ENCODE measurements at regions not wholly inside any gene's neighbourhood (a gene's known extent, or its start where the extent isn't known, plus 50 kb on each side); places are given as distances from the start of the nearest gene placed in this dataset.

DNA sequence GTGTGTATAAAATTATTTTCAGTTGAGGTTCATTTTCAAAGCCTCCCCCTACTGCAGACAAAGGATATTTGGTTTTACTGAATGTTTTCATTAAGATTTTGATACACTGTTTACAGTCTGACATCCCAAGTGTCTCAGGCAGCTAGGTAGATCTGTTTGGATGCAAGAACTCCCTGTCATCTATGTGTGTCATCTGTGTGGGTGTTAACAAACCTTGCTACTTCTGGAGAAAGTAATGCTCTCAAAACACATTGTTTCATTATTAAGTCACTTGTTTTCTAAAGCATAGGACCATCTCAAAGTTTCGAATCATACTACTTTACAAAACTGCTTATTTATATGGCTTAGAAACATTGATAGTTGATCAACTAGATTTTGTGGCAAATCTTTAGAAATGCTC is 114.5 kb upstream of the TMEM170B start:
- peaks cover 1% of the 10 kb centered on the region; the same call in 1 of the 2 replicates for H3K9me3 Mint-ChIP-seq
- no peaks in the 10 kb centered on the region for H3K27me3 Mint-ChIP-seq (ENCODE audit: low read depth)
- H3K27ac Mint-ChIP-seq: no peak overlapping the region
- no peak for ATAC-seq
- ChIA-PET CTCF (no interaction called here), POLR2A (no interaction called here)
- peaks cover 22% of the 10 kb centered on the region for H3K4me1 Mint-ChIP-seq
- H3K36me3 Mint-ChIP-seq: peaks cover 2% of the 10 kb centered on the region; the same call in 1 of the 2 replicates
- H3K4me3 Mint-ChIP-seq: no peak overlapping the region
- TF ChIP-seq GABPB1 (CRISPR knock-in tag; IDR thresholded peaks at IDR 0.05) (no peak), TCF7 (CRISPR knock-in tag; IDR thresholded peaks at IDR 0.05; ENCODE audit: low read depth) (no peak), ESRRA (CRISPR knock-in tag; IDR thresholded peaks at IDR 0.05; ENCODE audit: borderline replicate concordance) (no peak)
- no peak for DNase-seq (ENCODE audit: low spot score)

DNA sequence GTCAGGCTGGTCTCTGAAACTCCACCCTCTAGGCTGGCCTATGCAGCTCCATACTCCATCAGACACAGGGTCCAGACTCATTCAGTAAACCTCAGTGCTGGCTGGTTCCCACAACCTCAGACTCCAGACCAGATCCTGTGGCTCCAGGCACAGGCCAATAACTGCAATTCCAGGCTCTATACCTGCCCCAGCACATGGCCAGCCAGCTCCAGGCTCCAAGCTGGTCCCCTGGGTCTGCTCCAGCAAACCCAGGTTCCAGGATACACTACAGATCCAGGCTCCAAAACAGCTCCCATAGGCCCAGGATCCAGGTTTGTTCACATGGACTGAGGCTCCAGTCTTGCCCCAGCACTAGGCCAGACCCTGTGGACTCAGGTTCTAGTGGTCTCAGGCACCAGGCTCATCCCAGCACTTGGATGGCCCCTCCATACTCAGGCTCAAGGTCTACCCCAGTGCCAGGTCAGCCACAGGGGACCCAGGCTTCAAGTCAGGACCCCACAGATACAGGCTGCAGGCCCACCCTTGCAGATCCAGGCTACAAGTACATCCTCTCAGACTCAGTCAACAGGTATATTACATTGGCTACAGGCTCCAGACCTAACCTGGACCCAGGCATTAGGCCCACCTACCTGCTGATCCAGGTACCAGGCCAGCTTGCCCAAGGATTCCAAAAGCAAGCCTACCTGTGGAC is 117.6 kb upstream of the TMEM170B start:
- TF ChIP-seq, protein P1, sequence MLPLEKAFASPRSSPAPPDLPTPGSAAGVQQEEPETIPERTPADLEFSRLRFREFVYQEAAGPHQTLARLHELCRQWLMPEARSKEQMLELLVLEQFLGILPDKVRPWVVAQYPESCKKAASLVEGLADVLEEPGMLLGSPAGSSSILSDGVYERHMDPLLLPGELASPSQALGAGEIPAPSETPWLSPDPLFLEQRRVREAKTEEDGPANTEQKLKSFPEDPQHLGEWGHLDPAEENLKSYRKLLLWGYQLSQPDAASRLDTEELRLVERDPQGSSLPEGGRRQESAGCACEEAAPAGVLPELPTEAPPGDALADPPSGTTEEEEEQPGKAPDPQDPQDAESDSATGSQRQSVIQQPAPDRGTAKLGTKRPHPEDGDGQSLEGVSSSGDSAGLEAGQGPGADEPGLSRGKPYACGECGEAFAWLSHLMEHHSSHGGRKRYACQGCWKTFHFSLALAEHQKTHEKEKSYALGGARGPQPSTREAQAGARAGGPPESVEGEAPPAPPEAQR (CRISPR knock-in tag; IDR thresholded peaks at IDR 0.05): no peak
- TF ChIP-seq, protein P2, sequence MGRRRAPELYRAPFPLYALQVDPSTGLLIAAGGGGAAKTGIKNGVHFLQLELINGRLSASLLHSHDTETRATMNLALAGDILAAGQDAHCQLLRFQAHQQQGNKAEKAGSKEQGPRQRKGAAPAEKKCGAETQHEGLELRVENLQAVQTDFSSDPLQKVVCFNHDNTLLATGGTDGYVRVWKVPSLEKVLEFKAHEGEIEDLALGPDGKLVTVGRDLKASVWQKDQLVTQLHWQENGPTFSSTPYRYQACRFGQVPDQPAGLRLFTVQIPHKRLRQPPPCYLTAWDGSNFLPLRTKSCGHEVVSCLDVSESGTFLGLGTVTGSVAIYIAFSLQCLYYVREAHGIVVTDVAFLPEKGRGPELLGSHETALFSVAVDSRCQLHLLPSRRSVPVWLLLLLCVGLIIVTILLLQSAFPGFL (CRISPR knock-in tag; IDR thresholded peaks at IDR 0.05; ENCODE audit: borderline replicate concordance): no peak
- TF ChIP-seq CREM (CRISPR knock-in tag; IDR thresholded peaks at IDR 0.05): no peak
- TF ChIP-seq, protein P3, sequence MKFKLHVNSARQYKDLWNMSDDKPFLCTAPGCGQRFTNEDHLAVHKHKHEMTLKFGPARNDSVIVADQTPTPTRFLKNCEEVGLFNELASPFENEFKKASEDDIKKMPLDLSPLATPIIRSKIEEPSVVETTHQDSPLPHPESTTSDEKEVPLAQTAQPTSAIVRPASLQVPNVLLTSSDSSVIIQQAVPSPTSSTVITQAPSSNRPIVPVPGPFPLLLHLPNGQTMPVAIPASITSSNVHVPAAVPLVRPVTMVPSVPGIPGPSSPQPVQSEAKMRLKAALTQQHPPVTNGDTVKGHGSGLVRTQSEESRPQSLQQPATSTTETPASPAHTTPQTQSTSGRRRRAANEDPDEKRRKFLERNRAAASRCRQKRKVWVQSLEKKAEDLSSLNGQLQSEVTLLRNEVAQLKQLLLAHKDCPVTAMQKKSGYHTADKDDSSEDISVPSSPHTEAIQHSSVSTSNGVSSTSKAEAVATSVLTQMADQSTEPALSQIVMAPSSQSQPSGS (CRISPR knock-in tag; IDR thresholded peaks at IDR 0.05; ENCODE audit: borderline replicate concordance, low read depth): no peak
- no peak for TF ChIP-seq ZNF219 (CRISPR knock-in tag; IDR thresholded peaks at IDR 0.05; ENCODE audit: borderline replicate concordance)
- no peak for TF ChIP-seq SOX15 (CRISPR knock-in tag; IDR thresholded peaks at IDR 0.05)
- TF ChIP-seq, protein P4, sequence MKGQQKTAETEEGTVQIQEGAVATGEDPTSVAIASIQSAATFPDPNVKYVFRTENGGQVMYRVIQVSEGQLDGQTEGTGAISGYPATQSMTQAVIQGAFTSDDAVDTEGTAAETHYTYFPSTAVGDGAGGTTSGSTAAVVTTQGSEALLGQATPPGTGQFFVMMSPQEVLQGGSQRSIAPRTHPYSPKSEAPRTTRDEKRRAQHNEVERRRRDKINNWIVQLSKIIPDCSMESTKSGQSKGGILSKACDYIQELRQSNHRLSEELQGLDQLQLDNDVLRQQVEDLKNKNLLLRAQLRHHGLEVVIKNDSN (CRISPR knock-in tag; IDR thresholded peaks at IDR 0.05): no peak
- TF ChIP-seq HMGA2 (CRISPR knock-in tag; IDR thresholded peaks at IDR 0.05): no peak
- TF ChIP-seq, protein P5, sequence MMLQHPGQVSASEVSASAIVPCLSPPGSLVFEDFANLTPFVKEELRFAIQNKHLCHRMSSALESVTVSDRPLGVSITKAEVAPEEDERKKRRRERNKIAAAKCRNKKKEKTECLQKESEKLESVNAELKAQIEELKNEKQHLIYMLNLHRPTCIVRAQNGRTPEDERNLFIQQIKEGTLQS (CRISPR knock-in tag; conservative IDR thresholded peaks at IDR 0.05): no peak
- TF ChIP-seq JUN (CRISPR knock-in tag; IDR thresholded peaks at IDR 0.05): no peak
- TF ChIP-seq RELA (CRISPR knock-in tag; IDR thresholded peaks at IDR 0.05; ENCODE audit: borderline replicate concordance): no peak
- TF ChIP-seq, protein P6, sequence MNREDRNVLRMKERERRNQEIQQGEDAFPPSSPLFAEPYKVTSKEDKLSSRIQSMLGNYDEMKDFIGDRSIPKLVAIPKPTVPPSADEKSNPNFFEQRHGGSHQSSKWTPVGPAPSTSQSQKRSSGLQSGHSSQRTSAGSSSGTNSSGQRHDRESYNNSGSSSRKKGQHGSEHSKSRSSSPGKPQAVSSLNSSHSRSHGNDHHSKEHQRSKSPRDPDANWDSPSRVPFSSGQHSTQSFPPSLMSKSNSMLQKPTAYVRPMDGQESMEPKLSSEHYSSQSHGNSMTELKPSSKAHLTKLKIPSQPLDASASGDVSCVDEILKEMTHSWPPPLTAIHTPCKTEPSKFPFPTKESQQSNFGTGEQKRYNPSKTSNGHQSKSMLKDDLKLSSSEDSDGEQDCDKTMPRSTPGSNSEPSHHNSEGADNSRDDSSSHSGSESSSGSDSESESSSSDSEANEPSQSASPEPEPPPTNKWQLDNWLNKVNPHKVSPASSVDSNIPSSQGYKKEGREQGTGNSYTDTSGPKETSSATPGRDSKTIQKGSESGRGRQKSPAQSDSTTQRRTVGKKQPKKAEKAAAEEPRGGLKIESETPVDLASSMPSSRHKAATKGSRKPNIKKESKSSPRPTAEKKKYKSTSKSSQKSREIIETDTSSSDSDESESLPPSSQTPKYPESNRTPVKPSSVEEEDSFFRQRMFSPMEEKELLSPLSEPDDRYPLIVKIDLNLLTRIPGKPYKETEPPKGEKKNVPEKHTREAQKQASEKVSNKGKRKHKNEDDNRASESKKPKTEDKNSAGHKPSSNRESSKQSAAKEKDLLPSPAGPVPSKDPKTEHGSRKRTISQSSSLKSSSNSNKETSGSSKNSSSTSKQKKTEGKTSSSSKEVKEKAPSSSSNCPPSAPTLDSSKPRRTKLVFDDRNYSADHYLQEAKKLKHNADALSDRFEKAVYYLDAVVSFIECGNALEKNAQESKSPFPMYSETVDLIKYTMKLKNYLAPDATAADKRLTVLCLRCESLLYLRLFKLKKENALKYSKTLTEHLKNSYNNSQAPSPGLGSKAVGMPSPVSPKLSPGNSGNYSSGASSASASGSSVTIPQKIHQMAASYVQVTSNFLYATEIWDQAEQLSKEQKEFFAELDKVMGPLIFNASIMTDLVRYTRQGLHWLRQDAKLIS (CRISPR knock-in tag; IDR thresholded peaks at IDR 0.05; ENCODE audit: borderline replicate concordance): no peak
- TF ChIP-seq FOXP1 (CRISPR knock-in tag; IDR thresholded peaks at IDR 0.05; ENCODE audit: borderline replicate concordance): no peak
- no peak for TF ChIP-seq TEAD4 (CRISPR knock-in tag; IDR thresholded peaks at IDR 0.05)
- no peak for ATAC-seq
- ChIA-PET CTCF (interaction anchor here (0.8 kb wide), 1 partner anchor 74 kb away, joined by 3 read pairs; no protein-coding TSS in a partner anchor), POLR2A (no interaction called here)
- DNase-seq (ENCODE audit: low spot score): no peak
- Mint-ChIP-seq H3K36me3 (peaks cover 16% of the 10 kb centered on the region), H3K27me3 (ENCODE audit: low read depth) (no peaks in the 10 kb centered on the region), H3K9me3 (peaks cover 18% of the 10 kb centered on the region), H3K4me3 (no peak overlapping the region), H3K4me1 (peaks cover under 1% of the 10 kb centered on the region), H3K27ac (no peak overlapping the region)

All from WTC11 (cell line).